Sigmoid colon (tissue), 4 donors: ENCODE measurements at regions not wholly inside any gene's neighbourhood (a gene's known extent, or its start where the extent isn't known, plus 50 kb on each side); places are given as distances from the start of the nearest gene placed in this dataset.

Experiments
- EP300 ChIP-seq, 4 donors: sonication (generic); formaldehyde crosslinking; IDR thresholded peaks; one replicate each; pipeline ENCODE4 v1.6.1; 2017; ENCODE audit warnings: antibody characterized with exemption in 4 of 4
- POLR2A ChIP-seq, 2 donors: fragments of 450-650 bp; IDR thresholded peaks; one replicate each; pipeline ENCODE4 v1.6.1; 2016; ENCODE audit warnings: antibody characterized with exemption in 2 of 2, mild to moderate bottlenecking in 2 of 2, moderate library complexity in 2 of 2
- POLR2AphosphoS5 ChIP-seq, 4 donors: sonication (generic); formaldehyde crosslinking; IDR thresholded peaks; one replicate each; pipeline ENCODE4 v1.6.1; 2017; ENCODE audit warnings: antibody characterized with exemption in 4 of 4
- TF ChIP-seq, protein P1 (sequence below), 4 experiments: fragments of 450-650 bp in 3 of 4; fragments of 200-600 bp in 1 of 4; IDR thresholded peaks; one replicate each; pipeline ENCODE4 v1.5.1; 2016 to 2019; ENCODE audit warnings: antibody characterized with exemption in 4 of 4, mild to moderate bottlenecking in 3 of 4, moderate library complexity in 2 of 4

GRCh38 chr7:121574109-121574508, 178.0 kb upstream of the FAM3C start:
- TF ChIP-seq POLR2AphosphoS5 (IDR thresholded peaks at IDR 0.05) (no peak), POLR2A (IDR thresholded peaks at IDR 0.05) (no peak), EP300 (IDR thresholded peaks at IDR 0.05) (no peak)
- TF ChIP-seq, protein P1, sequence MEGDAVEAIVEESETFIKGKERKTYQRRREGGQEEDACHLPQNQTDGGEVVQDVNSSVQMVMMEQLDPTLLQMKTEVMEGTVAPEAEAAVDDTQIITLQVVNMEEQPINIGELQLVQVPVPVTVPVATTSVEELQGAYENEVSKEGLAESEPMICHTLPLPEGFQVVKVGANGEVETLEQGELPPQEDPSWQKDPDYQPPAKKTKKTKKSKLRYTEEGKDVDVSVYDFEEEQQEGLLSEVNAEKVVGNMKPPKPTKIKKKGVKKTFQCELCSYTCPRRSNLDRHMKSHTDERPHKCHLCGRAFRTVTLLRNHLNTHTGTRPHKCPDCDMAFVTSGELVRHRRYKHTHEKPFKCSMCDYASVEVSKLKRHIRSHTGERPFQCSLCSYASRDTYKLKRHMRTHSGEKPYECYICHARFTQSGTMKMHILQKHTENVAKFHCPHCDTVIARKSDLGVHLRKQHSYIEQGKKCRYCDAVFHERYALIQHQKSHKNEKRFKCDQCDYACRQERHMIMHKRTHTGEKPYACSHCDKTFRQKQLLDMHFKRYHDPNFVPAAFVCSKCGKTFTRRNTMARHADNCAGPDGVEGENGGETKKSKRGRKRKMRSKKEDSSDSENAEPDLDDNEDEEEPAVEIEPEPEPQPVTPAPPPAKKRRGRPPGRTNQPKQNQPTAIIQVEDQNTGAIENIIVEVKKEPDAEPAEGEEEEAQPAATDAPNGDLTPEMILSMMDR (IDR thresholded peaks at IDR 0.05) = no peak
